ENCODE measurements at regions not wholly inside any gene's neighbourhood (a gene's known extent, or its start where the extent isn't known, plus 50 kb on each side); places are given as distances from the start of the nearest gene placed in this dataset.
"Not testable (repeated sequence)": the region's sequence is repeated elsewhere in the genome, so short reads cannot be mapped to it uniquely, and the experiment has no call there.

- not testable (repeated sequence) for DNase-seq
Measured at GRCh38 chr5:105036814-105037213, 1474.2 kb upstream of the NUDT12 start.

- DNase-seq = no peak
Measured at GRCh38 chr5:105034401-105034763, 1471.8 kb upstream of the NUDT12 start.

- no peak for DNase-seq
Measured at GRCh38 chr5:105033637-105034400, 1471.2 kb upstream of the NUDT12 start.

- no peak for DNase-seq
Measured at GRCh38 chr5:105032917-105033316, 1470.3 kb upstream of the NUDT12 start.

- DNase-seq = no peak
Measured at GRCh38 chr5:105030153-105030552, 1467.6 kb upstream of the NUDT12 start.

- DNase-seq = no peak
Measured at GRCh38 chr5:105015098-105015497, 1452.5 kb upstream of the NUDT12 start.

GRCh38 chr5:104998572-104998971, 1436.0 kb upstream of the NUDT12 start:
- DNase-seq = no peak

GRCh38 chr5:104998169-104998568, 1435.6 kb upstream of the NUDT12 start:
- DNase-seq = no peak

- no peak for DNase-seq
Measured at GRCh38 chr5:104987074-104987473, 1424.5 kb upstream of the NUDT12 start.

GRCh38 chr5:104977529-104977928, 1414.9 kb upstream of the NUDT12 start:
- no peak for DNase-seq

GRCh38 chr5:104967806-104968410, 1405.3 kb upstream of the NUDT12 start:
- DNase-seq = no peak

GRCh38 chr5:104965006-104965405, 1402.4 kb upstream of the NUDT12 start:
- no peak for DNase-seq

GRCh38 chr5:104955479-104955878, 1392.9 kb upstream of the NUDT12 start:
- DNase-seq = no peak

GRCh38 chr5:104952876-104953275, 1390.3 kb upstream of the NUDT12 start:
- DNase-seq = no peak

GRCh38 chr5:104951829-104952228, 1389.2 kb upstream of the NUDT12 start:
- no peak for DNase-seq

GRCh38 chr5:104947076-104947475, 1384.5 kb upstream of the NUDT12 start:
- DNase-seq = no peak

GRCh38 chr5:104942735-104943134, 1380.1 kb upstream of the NUDT12 start:
- no peak for DNase-seq

GRCh38 chr5:104941030-104941645, 1378.5 kb upstream of the NUDT12 start:
- no peak for DNase-seq

- no peak for DNase-seq
Measured at GRCh38 chr5:104937598-104937997, 1375.0 kb upstream of the NUDT12 start.

GRCh38 chr5:104932431-104932830, 1369.8 kb upstream of the NUDT12 start:
- DNase-seq = no peak

- DNase-seq = no peak
Measured at GRCh38 chr5:104928906-104929520, 1366.4 kb upstream of the NUDT12 start.

GRCh38 chr5:104915226-104915625, 1352.6 kb upstream of the NUDT12 start:
- DNase-seq = no peak

- DNase-seq = no peak
Measured at GRCh38 chr5:104914536-104915070, 1352.0 kb upstream of the NUDT12 start.

GRCh38 chr5:104913841-104914281, 1351.3 kb upstream of the NUDT12 start:
- DNase-seq = no peak

Measured in GDM1 (cell line).